ENCODE measurements at regions not wholly inside any gene's neighbourhood (a gene's known extent, or its start where the extent isn't known, plus 50 kb on each side); places are given as distances from the start of the nearest gene placed in this dataset.

GRCh38 chr12:19608039-19608438 lies 168.7 kb downstream of the AEBP2 start:
- intact Hi-C loops (cut with DNase I, micrococcal nuclease) = no loop called here

GRCh38 chr12:19613051-19613535 lies 173.8 kb downstream of the AEBP2 start:
- DNase-seq (no peak), ATAC-seq (ENCODE audit: poor library complexity) (no peak)
- H3K36me3 Mint-ChIP-seq (ENCODE audit: low read depth) = peaks cover 20% of the 10 kb centered on the region
- no peak for TF ChIP-seq CTCF (IDR thresholded peaks at IDR 0.05)
- peaks cover 0 to 8% of the 10 kb centered on the region in 2 experiments for H3K9me3 ChIP-seq (ENCODE audit: control insufficient read depth in 1 of 2, insufficient read depth in 1 of 2, low read length in 2 of 2)
- no peaks in the 10 kb centered on the region for H3K4me1 ChIP-seq (ENCODE audit: insufficient read depth, low read length)
- POLR2A ChIA-PET = no interaction called here
- H3K27ac ChIP-seq (ENCODE audit: low read depth in 1 of 2, low read length in 2 of 2) = no peak overlapping the region
- intact Hi-C loops (cut with DNase I, micrococcal nuclease) = no loop called here
- peaks cover 11% of the 10 kb centered on the region for H3K9me3 Mint-ChIP-seq
- no peak overlapping the region for H3K4me3 Mint-ChIP-seq
- H3K4me1 Mint-ChIP-seq (ENCODE audit: low read depth) = peaks cover 8% of the 10 kb centered on the region
- H3K36me3 ChIP-seq (ENCODE audit: insufficient read depth, low read length) = no peaks in the 10 kb centered on the region
- CTCF ChIA-PET = no interaction called here
- H3K27me3 ChIP-seq (ENCODE audit: control insufficient read depth in 1 of 2, insufficient read depth in 2 of 2, low read length in 2 of 2) = no peaks in the 10 kb centered on the region
- no peak overlapping the region for H3K27ac Mint-ChIP-seq
- no peaks in the 10 kb centered on the region for H3K27me3 Mint-ChIP-seq
- H3K4me3 ChIP-seq (ENCODE audit: low read length) = no peak overlapping the region

More at GRCh38 chr12:19608039-19608438, 168.7 kb downstream of the AEBP2 start:
- ATAC-seq (ENCODE audit: poor library complexity) (no peak), DNase-seq (no peak)
- H3K4me3 ChIP-seq (ENCODE audit: low read length) = no peak overlapping the region
- Mint-ChIP-seq H3K9me3 (peaks cover 13% of the 10 kb centered on the region), H3K4me1 (ENCODE audit: low read depth) (no peaks in the 10 kb centered on the region), H3K4me3 (no peak overlapping the region), H3K27me3 (no peaks in the 10 kb centered on the region), H3K27ac (no peak overlapping the region), H3K36me3 (ENCODE audit: low read depth) (peaks cover 27% of the 10 kb centered on the region)
- H3K9me3 ChIP-seq (ENCODE audit: control insufficient read depth in 1 of 2, insufficient read depth in 1 of 2, low read length in 2 of 2) = peaks cover 0 to 5% of the 10 kb centered on the region in 2 experiments
- TF ChIP-seq CTCF (IDR thresholded peaks at IDR 0.05) = no peak
- H3K27ac ChIP-seq (ENCODE audit: low read depth in 1 of 2, low read length in 2 of 2) = no peak overlapping the region
- H3K27me3 ChIP-seq (ENCODE audit: control insufficient read depth in 1 of 2, insufficient read depth in 2 of 2, low read length in 2 of 2) = no peaks in the 10 kb centered on the region
- POLR2A ChIA-PET = no interaction called here
- CTCF ChIA-PET = no interaction called here
- H3K4me1 ChIP-seq (ENCODE audit: insufficient read depth, low read length) = no peaks in the 10 kb centered on the region
- H3K36me3 ChIP-seq (ENCODE audit: insufficient read depth, low read length) = no peaks in the 10 kb centered on the region

- DNase-seq (no peak), ATAC-seq (ENCODE audit: poor library complexity) (no peak)
- Histone ChIP-seq H3K36me3 (ENCODE audit: insufficient read depth, low read length) (no peaks in the 10 kb centered on the region), H3K4me1 (ENCODE audit: insufficient read depth, low read length) (no peaks in the 10 kb centered on the region), H3K27me3 (ENCODE audit: control insufficient read depth in 1 of 2, insufficient read depth in 2 of 2, low read length in 2 of 2) (no peaks in the 10 kb centered on the region), H3K27ac (ENCODE audit: low read depth in 1 of 2, low read length in 2 of 2) (no peak overlapping the region), H3K9me3 (ENCODE audit: control insufficient read depth in 1 of 2, insufficient read depth in 1 of 2, low read length in 2 of 2) (peaks cover 0 to 11% of the 10 kb centered on the region in 2 experiments), H3K4me3 (ENCODE audit: low read length) (no peak overlapping the region)
- Mint-ChIP-seq H3K36me3 (ENCODE audit: low read depth) (peaks cover 19% of the 10 kb centered on the region), H3K9me3 (peaks cover 10% of the 10 kb centered on the region), H3K27ac (no peak overlapping the region), H3K27me3 (no peaks in the 10 kb centered on the region), H3K4me3 (no peak overlapping the region), H3K4me1 (ENCODE audit: low read depth) (peaks cover 8% of the 10 kb centered on the region)
- ChIA-PET CTCF (no interaction called here), POLR2A (no interaction called here)
- intact Hi-C loops (cut with DNase I, micrococcal nuclease) = no loop called here
- TF ChIP-seq CTCF (IDR thresholded peaks at IDR 0.05) = no peak
Observed at GRCh38 chr12:19614601-19615383, 175.5 kb downstream of the AEBP2 start.

Data from CD4-positive, alpha-beta T cell (primary cell).